GM21367 (cell line): ENCODE measurements at regions not wholly inside any gene's neighbourhood (a gene's known extent, or its start where the extent isn't known, plus 50 kb on each side); places are given as distances from the start of the nearest gene placed in this dataset.
"Not testable (repeated sequence)": the region's sequence is repeated elsewhere in the genome, so short reads cannot be mapped to it uniquely, and the experiment has no call there.

Experiments
- ATAC-seq: cut with Tn5 transposase; IDR thresholded peaks from one replicate; pipeline ENCODE4 v1.9.1; 2021; ENCODE audit not compliant: unreplicated experiment

- no peak for ATAC-seq
Observed at GRCh38 chr20:39751557-39752137, 789.5 kb downstream of the DHX35 start.

DNA sequence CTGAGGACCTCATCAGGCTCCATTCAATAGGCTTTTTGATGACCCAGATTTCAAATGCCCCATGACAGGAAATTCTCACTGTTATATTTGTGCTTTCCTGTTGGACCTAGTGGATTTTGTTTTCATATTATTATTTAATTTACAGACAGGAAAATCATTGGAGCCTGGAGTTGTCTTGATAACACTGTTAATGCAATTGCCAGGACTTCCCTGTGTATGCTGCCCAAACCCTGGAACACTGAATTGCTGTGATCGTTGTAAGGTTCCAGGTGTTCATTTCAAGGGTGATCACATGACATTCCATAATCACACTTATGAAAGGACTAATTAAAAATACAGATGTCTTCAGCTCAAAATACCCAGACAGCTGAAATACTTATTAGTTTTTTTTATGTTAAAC, 783.2 kb downstream of the DHX35 start:
- no peak for ATAC-seq

DNA sequence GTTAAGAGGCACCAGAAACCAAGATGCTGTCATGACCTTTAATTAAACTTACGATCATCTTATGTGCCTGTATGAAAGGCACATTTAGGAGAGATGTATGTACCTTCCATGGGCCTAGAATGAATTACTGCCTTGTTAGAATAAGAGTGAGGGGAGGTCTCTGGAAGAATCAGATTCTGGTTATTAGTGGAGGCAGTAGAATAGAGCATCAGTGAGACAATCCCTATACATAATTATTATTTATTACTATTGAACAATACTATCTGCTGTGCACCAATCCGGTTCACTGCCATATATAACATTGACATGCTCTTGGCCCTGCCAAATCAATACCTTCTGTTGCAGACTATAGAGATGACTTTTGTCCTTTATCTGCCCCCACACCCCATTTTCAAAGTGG, 776.5 kb downstream of the DHX35 start:
- no peak for ATAC-seq

DNA sequence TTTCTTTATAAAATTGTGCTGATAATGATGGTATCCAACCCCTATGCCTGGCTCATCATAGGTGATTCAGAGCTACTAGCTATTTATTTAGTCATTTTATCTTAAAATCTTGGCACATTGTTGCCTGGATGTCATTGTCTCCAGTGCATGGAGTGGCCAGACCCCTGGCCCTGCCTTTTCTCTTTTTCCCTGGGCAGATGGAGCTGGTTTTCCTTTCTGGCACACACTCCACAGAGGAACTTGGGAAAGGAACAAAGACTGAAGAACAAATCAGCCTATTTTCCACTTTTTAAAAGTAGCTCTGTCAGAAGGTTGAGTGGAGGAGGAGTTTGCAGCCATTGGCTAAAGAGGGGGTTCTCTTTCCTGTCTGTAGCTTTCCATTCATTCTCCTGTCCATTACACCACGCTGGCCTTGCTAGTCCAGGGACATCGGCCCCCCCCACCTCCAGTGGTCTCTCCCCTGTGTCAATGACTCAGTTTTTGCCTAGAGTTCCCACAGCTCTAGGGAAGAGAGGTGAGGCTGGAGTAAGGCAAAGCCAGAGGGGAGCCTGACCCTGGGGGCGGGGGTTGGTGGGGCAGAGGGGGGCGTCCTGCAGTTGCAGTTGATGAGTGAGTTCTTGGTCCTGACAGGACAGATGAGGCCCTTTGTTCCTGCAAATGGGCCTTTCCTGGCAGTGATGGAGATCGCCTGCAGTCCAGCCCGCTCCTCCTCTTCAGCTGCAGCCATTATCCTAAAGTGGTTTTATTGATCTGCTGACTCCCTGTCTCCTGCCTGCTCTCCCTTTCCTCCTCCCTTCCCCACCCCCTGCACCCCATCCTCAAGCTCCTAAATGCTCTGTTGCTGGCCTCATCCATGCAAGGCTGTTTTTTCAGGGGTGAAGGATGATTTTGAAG, 774.5 kb downstream of the DHX35 start:
- ATAC-seq = no peak

- not testable (repeated sequence) for ATAC-seq
Observed at GRCh38 chr20:39725513-39725912, 763.4 kb downstream of the DHX35 start.

GRCh38 chr20:39719293-39719692, 757.1 kb downstream of the DHX35 start:
- ATAC-seq = no peak

GRCh38 chr20:39717936-39718335, 755.8 kb downstream of the DHX35 start:
- ATAC-seq = no peak

- ATAC-seq = no peak
Observed at GRCh38 chr20:39716796-39717341, 754.7 kb downstream of the DHX35 start.

GRCh38 chr20:39713076-39713840, 751.1 kb downstream of the DHX35 start:
- no peak for ATAC-seq

- ATAC-seq = no peak
Observed at GRCh38 chr20:39706184-39706663, 744.1 kb downstream of the DHX35 start.

DNA sequence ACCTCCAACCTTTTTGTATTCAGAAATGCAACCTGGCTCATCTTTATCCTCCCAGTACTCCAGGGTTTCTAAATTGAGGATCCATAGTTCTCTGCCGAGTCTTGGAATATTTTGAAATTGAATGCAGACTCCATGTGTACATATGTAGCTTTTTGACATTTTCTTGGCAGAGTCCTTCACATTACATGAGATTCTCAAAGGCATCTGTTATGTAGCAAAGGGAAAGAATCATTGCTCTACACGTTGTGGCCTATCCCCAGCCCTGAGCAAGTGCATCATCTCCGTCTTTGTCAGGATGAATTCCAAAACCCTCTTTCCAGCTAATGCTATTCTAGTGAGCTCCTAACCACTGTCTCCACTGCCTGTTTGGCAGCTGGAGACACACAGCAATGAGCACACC, 742.9 kb downstream of the DHX35 start:
- no peak for ATAC-seq

DNA sequence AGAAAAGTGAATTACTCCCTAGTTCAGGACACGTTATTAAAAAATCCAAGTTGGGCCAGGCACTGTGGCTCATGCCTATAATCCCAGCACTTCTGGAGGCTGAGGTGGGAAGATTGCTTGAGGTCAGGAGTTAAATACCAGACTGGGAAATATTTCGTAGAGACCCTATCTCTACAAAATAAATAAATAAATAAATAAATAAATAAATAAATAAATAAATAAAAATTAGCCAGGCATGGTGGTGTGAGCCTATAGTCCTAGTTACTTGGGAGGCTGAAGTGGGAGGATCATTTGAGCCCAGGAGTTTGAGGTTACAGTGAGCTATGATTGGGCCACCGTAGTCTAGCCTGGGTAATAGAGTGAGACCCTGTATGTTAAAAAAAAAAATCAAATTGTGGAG, 741.2 kb downstream of the DHX35 start:
- not testable (repeated sequence) for ATAC-seq

DNA sequence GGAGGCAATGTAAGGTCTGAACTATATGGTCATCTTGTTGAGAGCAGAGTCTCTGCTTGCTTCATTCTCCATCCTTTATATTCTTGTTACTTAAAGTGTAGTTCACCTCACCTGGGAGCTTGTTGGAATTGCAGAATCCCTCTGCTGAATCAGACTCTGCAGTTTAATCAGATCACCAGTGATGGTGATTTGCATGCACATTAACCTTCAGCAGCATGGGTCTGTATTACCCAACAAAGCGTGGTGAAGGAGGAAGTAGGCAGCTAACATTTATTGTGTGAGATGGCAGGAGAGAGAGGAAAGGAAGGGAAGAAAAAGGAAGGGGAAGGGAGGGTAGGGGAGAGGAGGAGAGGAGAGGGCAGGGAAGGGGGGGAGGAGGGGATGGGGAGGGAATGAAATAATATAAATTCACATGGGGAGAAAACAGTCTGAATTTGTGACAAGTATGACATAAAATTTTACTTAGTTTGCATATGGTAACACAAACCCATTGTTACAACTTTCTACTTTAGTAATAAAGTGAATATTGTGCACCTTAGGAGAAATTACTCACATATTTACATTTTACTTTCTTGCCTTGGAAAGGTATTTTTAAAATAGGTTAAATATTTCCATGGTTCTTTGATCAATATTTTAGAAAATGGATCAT, 740.7 kb downstream of the DHX35 start:
- no peak for ATAC-seq

GRCh38 chr20:39700528-39700927, 738.4 kb downstream of the DHX35 start:
- ATAC-seq = no peak

DNA sequence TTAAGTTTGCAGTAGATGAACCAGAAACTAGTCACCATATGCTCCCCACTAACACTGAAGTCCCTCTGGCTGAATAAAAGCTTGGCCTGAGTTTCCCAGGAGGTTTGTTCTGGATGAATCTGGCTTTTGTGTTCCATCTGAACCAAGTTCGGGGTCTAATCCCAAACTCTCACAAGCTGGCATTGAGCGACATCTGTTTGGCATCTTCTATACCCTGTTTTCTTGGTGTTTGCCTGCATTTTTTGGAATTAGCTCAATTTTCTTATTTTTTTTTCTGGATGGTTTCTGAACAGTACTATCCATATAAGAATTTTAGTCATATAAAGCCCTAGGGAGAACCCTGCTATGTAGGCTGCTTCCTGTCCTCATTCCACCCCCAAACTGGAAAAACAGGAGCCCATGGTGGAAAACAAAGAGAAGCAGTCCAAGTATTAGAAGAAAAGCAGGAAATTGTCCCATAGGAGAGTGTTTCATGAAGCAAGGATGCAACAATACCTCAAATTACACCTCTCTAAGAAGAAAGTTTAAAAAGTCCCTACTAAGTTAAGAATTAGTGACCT, 737.1 kb downstream of the DHX35 start:
- no peak for ATAC-seq

DNA sequence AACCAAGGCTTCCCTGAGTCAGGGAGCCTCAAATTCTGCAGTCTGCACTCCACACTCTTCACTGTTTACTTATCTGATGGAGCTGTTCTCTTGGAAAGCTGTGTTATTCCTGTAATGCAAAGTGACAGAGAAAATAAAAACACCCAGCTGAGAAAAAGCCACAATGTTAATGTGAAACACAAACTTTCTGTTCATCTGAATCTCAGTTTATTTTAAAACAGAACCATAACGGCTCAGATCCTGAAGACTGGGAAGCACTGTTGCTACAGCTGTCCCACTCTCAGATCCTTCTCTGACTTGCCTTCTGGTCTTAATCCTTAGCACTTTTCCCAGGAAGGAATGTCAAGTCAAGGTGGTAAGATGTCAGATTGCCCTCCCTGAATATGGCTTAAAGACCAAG, 736.6 kb downstream of the DHX35 start:
- ATAC-seq = no peak

DNA sequence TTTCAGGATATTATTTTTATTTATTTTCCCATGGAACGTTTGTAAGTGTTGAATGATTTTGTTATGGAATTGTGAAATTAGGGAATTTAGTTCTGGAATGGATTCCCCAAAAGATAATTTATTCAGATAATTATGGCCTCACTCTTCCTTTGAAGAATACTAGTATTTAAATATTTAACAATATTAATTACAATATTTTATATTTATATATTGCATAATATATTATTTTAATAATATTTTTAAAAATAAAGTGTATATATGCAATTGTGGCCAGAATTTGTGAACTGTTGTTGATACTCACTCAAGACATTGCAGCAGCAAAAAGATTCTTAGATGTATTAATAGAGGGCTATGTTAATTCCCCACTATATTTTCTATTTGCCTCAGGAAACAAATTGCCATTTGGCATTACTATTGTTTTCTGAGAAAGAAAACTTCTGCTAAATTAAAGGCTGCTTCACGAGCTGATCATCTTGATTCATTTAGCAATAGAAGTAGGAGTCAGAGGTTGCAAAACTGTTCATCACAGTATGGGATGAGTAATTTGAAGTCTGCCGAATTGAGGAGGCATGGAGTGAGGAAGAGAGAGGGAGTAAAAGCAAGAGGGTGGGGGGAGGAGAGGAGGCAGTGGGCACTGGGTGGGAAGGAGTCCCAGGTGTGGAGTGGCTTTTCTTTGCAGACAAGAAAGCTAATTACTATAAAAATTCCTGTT, 729.2 kb downstream of the DHX35 start:
- ATAC-seq = no peak

DNA sequence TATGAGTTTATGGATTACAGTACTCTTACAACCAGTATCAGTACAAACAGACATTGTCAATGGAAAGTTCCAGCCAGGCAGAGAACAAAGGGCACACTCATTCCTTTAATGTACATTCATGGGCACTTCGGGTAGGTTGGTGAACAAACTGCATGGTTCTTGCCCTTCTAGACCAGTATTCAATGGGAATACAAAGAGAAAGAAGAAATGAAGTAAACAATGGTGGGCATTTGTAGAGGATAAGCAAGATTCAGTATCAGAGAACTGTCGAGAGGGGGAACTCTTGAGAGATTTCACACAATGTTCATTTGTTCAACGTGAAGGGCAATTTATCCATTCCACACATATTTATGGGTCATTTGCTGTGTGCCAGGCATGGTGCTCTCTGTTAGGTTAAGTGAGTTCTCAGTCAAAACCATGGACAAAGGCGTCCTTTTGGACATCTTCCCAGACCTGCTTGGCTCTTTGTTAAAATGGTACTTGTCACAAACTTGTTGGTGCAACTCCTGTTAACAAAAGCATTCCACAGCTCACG, 714.8 kb downstream of the DHX35 start:
- ATAC-seq = no peak

DNA sequence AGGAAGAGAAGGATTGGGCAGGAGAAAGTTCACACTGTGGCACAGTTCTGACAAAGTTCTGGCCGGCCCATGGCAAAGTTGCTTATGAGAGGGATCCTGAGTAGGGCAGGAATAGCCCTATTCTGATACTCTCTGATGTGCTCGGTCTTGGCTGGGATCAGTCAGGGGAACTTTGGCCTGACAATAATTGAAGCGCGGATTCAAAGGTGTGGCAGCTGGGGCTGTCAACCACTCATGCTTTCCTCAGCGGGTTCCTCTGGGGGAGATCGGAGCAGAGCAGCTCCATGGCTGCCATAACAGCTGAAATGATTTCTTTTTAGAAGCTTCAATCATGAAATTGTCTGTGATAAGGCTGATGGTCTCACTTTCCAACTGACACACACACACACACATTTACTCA, 714.1 kb downstream of the DHX35 start:
- no peak for ATAC-seq

- ATAC-seq = no peak
Observed at GRCh38 chr20:39674842-39675241, 712.7 kb downstream of the DHX35 start.
